HepG2 (cell line): ENCODE measurements at regions not wholly inside any gene's neighbourhood (a gene's known extent, or its start where the extent isn't known, plus 50 kb on each side); places are given as distances from the start of the nearest gene placed in this dataset.
A peak's percentile ranks its signal among the peaks of the same experiment; 100 is the strongest.

Experiments used
- ATF7 ChIP-seq, 2 experiments: fragments of 450-650 bp in 1 of 2; sonication (generic) in 1 of 2; formaldehyde crosslinking in 1 of 2; IDR thresholded peaks; 2 replicates each; pipeline versions ENCODE4 v1.4.0 to v1.6.1; 2016 to 2020; ENCODE audit warnings: antibody characterized with exemption in 1 of 2, mild to moderate bottlenecking in 1 of 2, missing genetic modification reagents in 1 of 2
- EHMT2 ChIP-seq: fragments of 200-600 bp; sonication (generic); IDR thresholded peaks from 2 replicates; pipeline ENCODE4 v1.7.0; 2017; ENCODE audit warnings: antibody characterized with exemption, low read depth, low read length, borderline replicate concordance
- FLYWCH1 ChIP-seq: sonication (generic); formaldehyde crosslinking; IDR thresholded peaks from 2 replicates; pipeline ENCODE4 v1.8.1; 2023; ENCODE audit warnings: mild to moderate bottlenecking, missing genetic modification reagents
- HCFC1 ChIP-seq: fragments of 150-350 bp; IDR thresholded peaks from 2 replicates; pipeline ENCODE4 v1.6.1; 2014; ENCODE audit warnings: low read depth, low read length
- KDM1A ChIP-seq: IDR thresholded peaks from 2 replicates; pipeline ENCODE4 v1.6.1; 2016; ENCODE audit warnings: missing compliant biosample characterization
- MIER2 ChIP-seq: IDR thresholded peaks from 2 replicates; pipeline ENCODE4 v1.6.1; 2016; ENCODE audit warnings: missing biosample characterization, missing genetic modification reagents
- MIER3 ChIP-seq: IDR thresholded peaks from 2 replicates; pipeline ENCODE4 v1.6.1; 2016; ENCODE audit warnings: missing compliant biosample characterization, borderline replicate concordance
- PAX8 ChIP-seq: sonication (generic); formaldehyde crosslinking; IDR thresholded peaks from 2 replicates; pipeline ENCODE4 v1.8.0; 2022; ENCODE audit warnings: mild to moderate bottlenecking, missing genetic modification reagents, borderline replicate concordance
- ZNF432 ChIP-seq: sonication (generic); formaldehyde crosslinking; IDR thresholded peaks from 2 replicates; pipeline ENCODE4 v1.5.0; 2020; ENCODE audit warnings: missing genetic modification reagents, mild to moderate bottlenecking, borderline replicate concordance
- ZNF766 ChIP-seq: sonication (generic); formaldehyde crosslinking; IDR thresholded peaks from 2 replicates; pipeline ENCODE4 v1.5.0; 2020; ENCODE audit warnings: missing genetic modification reagents, borderline replicate concordance
- ZNF788 ChIP-seq: sonication (generic); formaldehyde crosslinking; IDR thresholded peaks from 2 replicates; pipeline ENCODE4 v1.5.0; 2020; ENCODE audit warnings: mild to moderate bottlenecking, missing genetic modification reagents, borderline replicate concordance
- ZNF839 ChIP-seq: sonication (generic); formaldehyde crosslinking; IDR thresholded peaks from 2 replicates; pipeline ENCODE4 v1.4.0; 2020; ENCODE audit warnings: missing genetic modification reagents, mild to moderate bottlenecking, borderline replicate concordance
- ZSCAN12 ChIP-seq: sonication (generic); formaldehyde crosslinking; IDR thresholded peaks from 2 replicates; pipeline ENCODE4 v1.9.0; 2021; ENCODE audit warnings: mild to moderate bottlenecking, missing genetic modification reagents
- TF ChIP-seq, protein P1 (sequence below): sonication (generic); formaldehyde crosslinking; IDR thresholded peaks from 2 replicates; pipeline ENCODE4 v1.5.1; 2020; ENCODE audit warnings: missing genetic modification reagents, mild to moderate bottlenecking, borderline replicate concordance
- TF ChIP-seq, protein P2 (sequence below): fragments of 450-650 bp; IDR thresholded peaks from 2 replicates; pipeline ENCODE4 v1.6.1; 2017
- TF ChIP-seq, protein P3 (sequence below), 2 experiments: sonication (generic) in 1 of 2; formaldehyde crosslinking in 1 of 2; IDR thresholded peaks; 2 replicates each; pipeline versions ENCODE4 v1.6.1 to v1.9.0; 2014 to 2022; ENCODE audit warnings: antibody characterized with exemption in 1 of 2, borderline replicate concordance in 1 of 2, inconsistent platforms in 1 of 2, low read depth in 1 of 2, missing genetic modification reagents in 1 of 2
- TF ChIP-seq, protein P4 (sequence below): sonication (generic); formaldehyde crosslinking; IDR thresholded peaks from 2 replicates; pipeline ENCODE4 v1.4.0; 2020; ENCODE audit warnings: missing genetic modification reagents

DNA sequence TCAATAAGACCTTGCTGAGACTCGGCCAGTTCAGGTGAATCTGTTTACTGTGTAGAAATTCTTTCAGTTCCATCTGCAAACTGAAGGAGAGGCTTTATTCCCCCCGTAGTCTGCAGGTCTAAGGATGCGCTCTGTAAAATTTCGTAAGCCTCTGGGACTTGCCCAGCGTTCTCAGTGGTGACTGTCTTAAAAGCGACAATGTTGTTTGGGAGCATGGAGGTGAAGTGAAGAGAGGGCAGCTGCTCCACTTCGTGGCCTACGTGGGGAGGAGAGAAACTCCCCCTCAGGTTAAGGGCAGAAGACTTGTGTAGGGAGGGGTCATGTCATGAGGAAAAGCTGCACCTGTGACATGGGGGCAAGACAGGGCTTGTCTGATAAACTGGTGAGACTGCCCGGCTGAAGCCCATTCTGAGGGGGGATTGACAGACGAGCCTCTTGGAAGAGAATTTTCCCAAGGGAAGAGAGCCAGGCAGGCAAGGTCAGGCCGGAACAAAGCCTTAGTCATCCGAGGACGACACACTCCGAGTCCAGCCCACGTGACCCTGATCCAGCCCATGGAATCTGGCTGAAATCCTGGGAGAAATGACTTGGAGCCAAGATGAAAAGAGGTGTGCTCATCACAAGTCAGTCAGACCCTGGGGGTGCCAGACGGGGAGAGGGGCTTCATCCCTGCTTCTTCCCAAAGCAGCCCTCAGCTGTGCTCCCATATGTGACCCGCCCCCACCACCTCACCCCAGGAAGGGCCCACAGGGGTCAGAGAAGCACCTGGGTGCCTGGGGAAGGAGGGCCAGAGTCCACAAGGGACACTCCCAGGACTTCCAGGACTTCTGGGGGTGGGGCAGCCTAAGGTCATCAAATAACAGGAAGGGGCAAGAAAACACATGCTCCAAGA is 88.5 kb upstream of the SH3BP4 start (continued):
- TF ChIP-seq ATF7 (IDR thresholded peaks at IDR 0.05): no peak
- TF ChIP-seq ATF7 (CRISPR knock-in tag; IDR thresholded peaks at IDR 0.05): 0 out of 2 replicates have a peak, but pooled peaks have one; percentile 21
- TF ChIP-seq MIER2: no peak
- no peak for TF ChIP-seq HCFC1
- no peak for TF ChIP-seq EHMT2
- no peak; the same call in 1 of the 2 replicates for TF ChIP-seq ZNF839 (CRISPR knock-in tag)
- TF ChIP-seq, protein P1, sequence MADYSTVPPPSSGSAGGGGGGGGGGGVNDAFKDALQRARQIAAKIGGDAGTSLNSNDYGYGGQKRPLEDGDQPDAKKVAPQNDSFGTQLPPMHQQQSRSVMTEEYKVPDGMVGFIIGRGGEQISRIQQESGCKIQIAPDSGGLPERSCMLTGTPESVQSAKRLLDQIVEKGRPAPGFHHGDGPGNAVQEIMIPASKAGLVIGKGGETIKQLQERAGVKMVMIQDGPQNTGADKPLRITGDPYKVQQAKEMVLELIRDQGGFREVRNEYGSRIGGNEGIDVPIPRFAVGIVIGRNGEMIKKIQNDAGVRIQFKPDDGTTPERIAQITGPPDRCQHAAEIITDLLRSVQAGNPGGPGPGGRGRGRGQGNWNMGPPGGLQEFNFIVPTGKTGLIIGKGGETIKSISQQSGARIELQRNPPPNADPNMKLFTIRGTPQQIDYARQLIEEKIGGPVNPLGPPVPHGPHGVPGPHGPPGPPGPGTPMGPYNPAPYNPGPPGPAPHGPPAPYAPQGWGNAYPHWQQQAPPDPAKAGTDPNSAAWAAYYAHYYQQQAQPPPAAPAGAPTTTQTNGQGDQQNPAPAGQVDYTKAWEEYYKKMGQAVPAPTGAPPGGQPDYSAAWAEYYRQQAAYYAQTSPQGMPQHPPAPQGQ (CRISPR knock-in tag): no peak
- TF ChIP-seq FLYWCH1: no peak
- no peak for TF ChIP-seq ZSCAN12 (CRISPR knock-in tag)
- TF ChIP-seq KDM1A (CRISPR knock-in tag): no peak
- TF ChIP-seq, protein P2, sequence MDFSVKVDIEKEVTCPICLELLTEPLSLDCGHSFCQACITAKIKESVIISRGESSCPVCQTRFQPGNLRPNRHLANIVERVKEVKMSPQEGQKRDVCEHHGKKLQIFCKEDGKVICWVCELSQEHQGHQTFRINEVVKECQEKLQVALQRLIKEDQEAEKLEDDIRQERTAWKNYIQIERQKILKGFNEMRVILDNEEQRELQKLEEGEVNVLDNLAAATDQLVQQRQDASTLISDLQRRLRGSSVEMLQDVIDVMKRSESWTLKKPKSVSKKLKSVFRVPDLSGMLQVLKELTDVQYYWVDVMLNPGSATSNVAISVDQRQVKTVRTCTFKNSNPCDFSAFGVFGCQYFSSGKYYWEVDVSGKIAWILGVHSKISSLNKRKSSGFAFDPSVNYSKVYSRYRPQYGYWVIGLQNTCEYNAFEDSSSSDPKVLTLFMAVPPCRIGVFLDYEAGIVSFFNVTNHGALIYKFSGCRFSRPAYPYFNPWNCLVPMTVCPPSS: no peak
- TF ChIP-seq PAX8 (CRISPR knock-in tag): no peak
- TF ChIP-seq, protein P3, sequence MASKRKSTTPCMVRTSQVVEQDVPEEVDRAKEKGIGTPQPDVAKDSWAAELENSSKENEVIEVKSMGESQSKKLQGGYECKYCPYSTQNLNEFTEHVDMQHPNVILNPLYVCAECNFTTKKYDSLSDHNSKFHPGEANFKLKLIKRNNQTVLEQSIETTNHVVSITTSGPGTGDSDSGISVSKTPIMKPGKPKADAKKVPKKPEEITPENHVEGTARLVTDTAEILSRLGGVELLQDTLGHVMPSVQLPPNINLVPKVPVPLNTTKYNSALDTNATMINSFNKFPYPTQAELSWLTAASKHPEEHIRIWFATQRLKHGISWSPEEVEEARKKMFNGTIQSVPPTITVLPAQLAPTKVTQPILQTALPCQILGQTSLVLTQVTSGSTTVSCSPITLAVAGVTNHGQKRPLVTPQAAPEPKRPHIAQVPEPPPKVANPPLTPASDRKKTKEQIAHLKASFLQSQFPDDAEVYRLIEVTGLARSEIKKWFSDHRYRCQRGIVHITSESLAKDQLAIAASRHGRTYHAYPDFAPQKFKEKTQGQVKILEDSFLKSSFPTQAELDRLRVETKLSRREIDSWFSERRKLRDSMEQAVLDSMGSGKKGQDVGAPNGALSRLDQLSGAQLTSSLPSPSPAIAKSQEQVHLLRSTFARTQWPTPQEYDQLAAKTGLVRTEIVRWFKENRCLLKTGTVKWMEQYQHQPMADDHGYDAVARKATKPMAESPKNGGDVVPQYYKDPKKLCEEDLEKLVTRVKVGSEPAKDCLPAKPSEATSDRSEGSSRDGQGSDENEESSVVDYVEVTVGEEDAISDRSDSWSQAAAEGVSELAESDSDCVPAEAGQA (IDR thresholded peaks at IDR 0.05; ENCODE audit: low read depth): no peak
- TF ChIP-seq, protein P3 (CRISPR knock-in tag; IDR thresholded peaks at IDR 0.05; ENCODE audit: borderline replicate concordance): no peak
- TF ChIP-seq ZNF432: no peak
- peak; percentile 77; the same call in 1 of the 2 replicates for TF ChIP-seq ZNF788 (CRISPR knock-in tag)
- TF ChIP-seq MIER3: 0 out of 2 replicates have a peak, but pooled peaks have one; percentile 37
- TF ChIP-seq, protein P4, sequence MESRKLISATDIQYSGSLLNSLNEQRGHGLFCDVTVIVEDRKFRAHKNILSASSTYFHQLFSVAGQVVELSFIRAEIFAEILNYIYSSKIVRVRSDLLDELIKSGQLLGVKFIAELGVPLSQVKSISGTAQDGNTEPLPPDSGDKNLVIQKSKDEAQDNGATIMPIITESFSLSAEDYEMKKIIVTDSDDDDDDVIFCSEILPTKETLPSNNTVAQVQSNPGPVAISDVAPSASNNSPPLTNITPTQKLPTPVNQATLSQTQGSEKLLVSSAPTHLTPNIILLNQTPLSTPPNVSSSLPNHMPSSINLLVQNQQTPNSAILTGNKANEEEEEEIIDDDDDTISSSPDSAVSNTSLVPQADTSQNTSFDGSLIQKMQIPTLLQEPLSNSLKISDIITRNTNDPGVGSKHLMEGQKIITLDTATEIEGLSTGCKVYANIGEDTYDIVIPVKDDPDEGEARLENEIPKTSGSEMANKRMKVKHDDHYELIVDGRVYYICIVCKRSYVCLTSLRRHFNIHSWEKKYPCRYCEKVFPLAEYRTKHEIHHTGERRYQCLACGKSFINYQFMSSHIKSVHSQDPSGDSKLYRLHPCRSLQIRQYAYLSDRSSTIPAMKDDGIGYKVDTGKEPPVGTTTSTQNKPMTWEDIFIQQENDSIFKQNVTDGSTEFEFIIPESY: no peak
- no peak for TF ChIP-seq ZNF766 (CRISPR knock-in tag)
